Activated CD8-positive, alpha-beta T cell treated with anti-CD3 and anti-CD28 coated beads for 36 hours (primary cell): ENCODE measurements at regions not wholly inside any gene's neighbourhood (a gene's known extent, or its start where the extent isn't known, plus 50 kb on each side); places are given as distances from the start of the nearest gene placed in this dataset.

Source experiments
- ATAC-seq: fragments of 200-7000 bp; cut with Tn5 transposase; one replicate; pipeline ENCODE4 v1.10.0; 2021; ENCODE audit warnings: mild to moderate bottlenecking, moderate library complexity
- CTCF ChIA-PET: fragments of 350-600 bp; sonication (Branson Sonifier 250); formaldehyde crosslinking; loops from one replicate; lab custom pipeline; 2021; ENCODE audit warnings: antibody characterized with exemption; lab: Charles Lee
- POLR2A ChIA-PET: fragments of 350-600 bp; sonication (Branson Sonifier 250); formaldehyde crosslinking; loops from one replicate; lab custom pipeline; 2021; ENCODE audit warnings: antibody characterized with exemption; lab: Charles Lee
- DNase-seq: peaks from one replicate; pipeline ENCODE4 v3.0.0-alpha.2; 2020
- H3K27ac Mint-ChIP-seq: one replicate; pipeline ENCODE4 v1.8.0; 2021; ENCODE audit warnings: mild to moderate bottlenecking, mixed read lengths
- H3K27me3 Mint-ChIP-seq: one replicate; pipeline ENCODE4 v1.8.0; 2021; ENCODE audit warnings: mixed read lengths
- H3K36me3 Mint-ChIP-seq: one replicate; pipeline ENCODE4 v1.8.0; 2021; ENCODE audit warnings: low read depth, mixed read lengths
- H3K4me1 Mint-ChIP-seq: one replicate; pipeline ENCODE4 v1.8.0; 2021; ENCODE audit warnings: low read depth, mixed read lengths
- H3K4me3 Mint-ChIP-seq: one replicate; pipeline ENCODE4 v1.8.0; 2021; ENCODE audit warnings: mild to moderate bottlenecking, moderate library complexity, mixed read lengths
- H3K9me3 Mint-ChIP-seq: one replicate; pipeline ENCODE4 v1.8.0; 2021; ENCODE audit warnings: mixed read lengths
- CTCF ChIP-seq: fragments of 200-600 bp; IDR thresholded peaks from one replicate; pipeline ENCODE4 v1.8.0; 2022; ENCODE audit warnings: antibody characterized with exemption, mild to moderate bottlenecking
- intact Hi-C: fragments of 100-400 bp; cut with micrococcal nuclease; formaldehyde crosslinking; loops from one replicate; pipeline ENCODE4 v1.10.0; 2022

GRCh38 chr3:194986208-194987043 lies 284.5 kb downstream of the XXYLT1 start:
- POLR2A ChIA-PET: no interaction called here
- peak; percentile 8 for DNase-seq

GRCh38 chr3:194987571-194988494 lies 283.1 kb downstream of the XXYLT1 start:
- no peak for ATAC-seq
- intact Hi-C loops: no loop called here
- Mint-ChIP-seq H3K27me3 (peaks cover 10% of the 10 kb centered on the region), H3K4me1 (no peaks in the 10 kb centered on the region), H3K27ac (no peak overlapping the region), H3K4me3 (no peak overlapping the region), H3K9me3 (no peaks in the 10 kb centered on the region), H3K36me3 (no peaks in the 10 kb centered on the region)
- ChIA-PET POLR2A (no interaction called here), CTCF (interaction anchor here (1.6 kb wide), 1 partner anchor 119 kb away, joined by 6 read pairs; no protein-coding TSS in a partner anchor)
- DNase-seq: no peak
- no peak for TF ChIP-seq CTCF

More at GRCh38 chr3:194986208-194987043, 284.5 kb downstream of the XXYLT1 start:
- H3K27ac Mint-ChIP-seq: no peak overlapping the region
- no peak for ATAC-seq
- no peaks in the 10 kb centered on the region for H3K9me3 Mint-ChIP-seq
- H3K27me3 Mint-ChIP-seq: peaks cover 10% of the 10 kb centered on the region
- no peak overlapping the region for H3K4me3 Mint-ChIP-seq
- no peaks in the 10 kb centered on the region for H3K36me3 Mint-ChIP-seq
- H3K4me1 Mint-ChIP-seq: no peaks in the 10 kb centered on the region
- CTCF ChIA-PET: interaction anchor here (1.8 kb wide), 1 partner anchor 9 kb away, joined by 3 read pairs; no protein-coding TSS in a partner anchor
- intact Hi-C loops: no loop called here
- TF ChIP-seq CTCF: no peak

GRCh38 chr3:194988495-194989165 lies 282.3 kb downstream of the XXYLT1 start:
- H3K27ac Mint-ChIP-seq: no peak overlapping the region
- no peaks in the 10 kb centered on the region for H3K36me3 Mint-ChIP-seq
- ATAC-seq: no peak
- ChIA-PET CTCF (interaction anchor here (1.6 kb wide), 1 partner anchor 118 kb away, joined by 6 read pairs; no protein-coding TSS in a partner anchor), POLR2A (no interaction called here)
- no peaks in the 10 kb centered on the region for H3K4me1 Mint-ChIP-seq
- no peak for TF ChIP-seq CTCF
- no peaks in the 10 kb centered on the region for H3K9me3 Mint-ChIP-seq
- H3K27me3 Mint-ChIP-seq: peaks cover 9% of the 10 kb centered on the region
- intact Hi-C loops: no loop called here
- H3K4me3 Mint-ChIP-seq: no peak overlapping the region
- DNase-seq: no peak

GRCh38 chr3:194989241-194989640 lies 281.7 kb downstream of the XXYLT1 start:
- H3K9me3 Mint-ChIP-seq: no peaks in the 10 kb centered on the region
- no peak for TF ChIP-seq CTCF
- ChIA-PET CTCF (interaction anchor here (1.6 kb wide), 1 partner anchor 118 kb away, joined by 6 read pairs; no protein-coding TSS in a partner anchor), POLR2A (no interaction called here)
- no peak for ATAC-seq
- H3K27ac Mint-ChIP-seq: no peak overlapping the region
- intact Hi-C loops: no loop called here
- peaks cover 8% of the 10 kb centered on the region for H3K27me3 Mint-ChIP-seq
- H3K4me1 Mint-ChIP-seq: no peaks in the 10 kb centered on the region
- H3K36me3 Mint-ChIP-seq: no peaks in the 10 kb centered on the region
- no peak for DNase-seq
- no peak overlapping the region for H3K4me3 Mint-ChIP-seq
